OCI-LY7 (cell line): ENCODE measurements at regions not wholly inside any gene's neighbourhood (a gene's known extent, or its start where the extent isn't known, plus 50 kb on each side); places are given as distances from the start of the nearest gene placed in this dataset.

Experiments
- CTCF ChIP-seq: fragments of 200-600 bp; sonication (generic); conservative IDR thresholded peaks from 2 replicates; pipeline ENCODE4 v1.5.1; 2014; ENCODE audit warnings: mild to moderate bottlenecking, antibody characterized with exemption, low read length, moderate library complexity, mixed read lengths
- EZH2phosphoT487 ChIP-seq: fragments of 200-600 bp; sonication (generic); IDR thresholded peaks from 2 replicates; pipeline ENCODE4 v1.6.1; 2018; ENCODE audit warnings: low read depth, borderline replicate concordance, mild to moderate bottlenecking, mixed run types, antibody characterized with exemption, low read length, moderate library complexity, mixed read lengths

GRCh38 chr5:108681079-108681921, 66.4 kb upstream of the FER start:
- TF ChIP-seq CTCF (peak; percentile 77), EZH2phosphoT487 (no peak)
